ENCODE measurements at regions not wholly inside any gene's neighbourhood (a gene's known extent, or its start where the extent isn't known, plus 50 kb on each side); places are given as distances from the start of the nearest gene placed in this dataset.
"Not testable (repeated sequence)": the region's sequence is repeated elsewhere in the genome, so short reads cannot be mapped to it uniquely, and the experiment has no call there.

- CTCF ChIA-PET = no interaction called here
- POLR2A ChIA-PET = no interaction called here
Measured at GRCh38 chrX:75873993-75874392, 88.9 kb upstream of the MAGEE2 start.

- CTCF ChIA-PET = no interaction called here
- POLR2A ChIA-PET = no interaction called here
Measured at GRCh38 chrX:75883446-75883845, 98.4 kb upstream of the MAGEE2 start.

GRCh38 chrX:75887833-75888232 is 102.8 kb upstream of the MAGEE2 start:
- POLR2A ChIA-PET = no interaction called here
- CTCF ChIA-PET = no interaction called here

GRCh38 chrX:75892749-75893148 is 107.7 kb upstream of the MAGEE2 start:
- ChIA-PET CTCF (no interaction called here), POLR2A (no interaction called here)

- ChIA-PET POLR2A (no interaction called here), CTCF (no interaction called here)
Measured at GRCh38 chrX:75893281-75893680, 108.2 kb upstream of the MAGEE2 start.

- ChIA-PET CTCF (no interaction called here), POLR2A (no interaction called here)
Measured at GRCh38 chrX:75911716-75912115, 126.7 kb upstream of the MAGEE2 start.

GRCh38 chrX:75957107-75957610 is 172.1 kb upstream of the MAGEE2 start:
- ChIA-PET CTCF (interaction anchor here (0.7 kb wide), 1 partner anchor 54 kb away, joined by 4 read pairs; no protein-coding TSS in a partner anchor), POLR2A (no interaction called here)

- CTCF ChIA-PET, POLR2A ChIA-PET: not testable (repeated sequence)
Measured at GRCh38 chrX:75961321-75961720, 176.3 kb upstream of the MAGEE2 start.

- POLR2A ChIA-PET = no interaction called here
Measured at GRCh38 chrX:75963774-75964173, 178.7 kb upstream of the MAGEE2 start.

GRCh38 chrX:75968293-75968692 is 183.2 kb upstream of the MAGEE2 start:
- ChIA-PET POLR2A (no interaction called here), CTCF (no interaction called here)

More at GRCh38 chrX:75963774-75964173, 178.7 kb upstream of the MAGEE2 start:
- CTCF ChIA-PET = no interaction called here

- ChIA-PET CTCF (no interaction called here), POLR2A (no interaction called here)
Measured at GRCh38 chrX:75986976-75987375, 185.9 kb upstream of the PBDC1 start.

GRCh38 chrX:75989806-75990590 is 182.9 kb upstream of the PBDC1 start:
- CTCF ChIA-PET = no interaction called here

GRCh38 chrX:75997692-75998091 is 175.2 kb upstream of the PBDC1 start:
- POLR2A ChIA-PET = no interaction called here

More at GRCh38 chrX:75989806-75990590, 182.9 kb upstream of the PBDC1 start:
- POLR2A ChIA-PET = no interaction called here

GRCh38 chrX:76014321-76014720 is 158.5 kb upstream of the PBDC1 start:
- POLR2A ChIA-PET = no interaction called here
- CTCF ChIA-PET = no interaction called here

More at GRCh38 chrX:75997692-75998091, 175.2 kb upstream of the PBDC1 start:
- CTCF ChIA-PET = no interaction called here

GRCh38 chrX:76026292-76026691 is 146.6 kb upstream of the PBDC1 start:
- ChIA-PET POLR2A (no interaction called here), CTCF (no interaction called here)

GRCh38 chrX:76026751-76027150 is 146.1 kb upstream of the PBDC1 start:
- POLR2A ChIA-PET = no interaction called here
- CTCF ChIA-PET = no interaction called here

GRCh38 chrX:76029385-76029784 is 143.5 kb upstream of the PBDC1 start:
- CTCF ChIA-PET = no interaction called here
- POLR2A ChIA-PET = no interaction called here

GRCh38 chrX:76064825-76065224 is 108.0 kb upstream of the PBDC1 start:
- POLR2A ChIA-PET = no interaction called here

GRCh38 chrX:76076124-76076523 is 96.7 kb upstream of the PBDC1 start:
- POLR2A ChIA-PET = no interaction called here
- CTCF ChIA-PET = no interaction called here

More at GRCh38 chrX:76064825-76065224, 108.0 kb upstream of the PBDC1 start:
- CTCF ChIA-PET = no interaction called here

GRCh38 chrX:76109654-76110053 is 63.2 kb upstream of the PBDC1 start:
- ChIA-PET POLR2A (no interaction called here), CTCF (no interaction called here)
